NOMO-1 (cell line): ENCODE measurements at regions not wholly inside any gene's neighbourhood (a gene's known extent, or its start where the extent isn't known, plus 50 kb on each side); places are given as distances from the start of the nearest gene placed in this dataset.

Experiments
- DNase-seq, 2 experiments: peaks; one replicate each; lab custom pipeline; 2025; ENCODE audit not compliant: unreplicated experiment in 2 of 2; lab: John Stamatoyannopoulos, UW

DNA sequence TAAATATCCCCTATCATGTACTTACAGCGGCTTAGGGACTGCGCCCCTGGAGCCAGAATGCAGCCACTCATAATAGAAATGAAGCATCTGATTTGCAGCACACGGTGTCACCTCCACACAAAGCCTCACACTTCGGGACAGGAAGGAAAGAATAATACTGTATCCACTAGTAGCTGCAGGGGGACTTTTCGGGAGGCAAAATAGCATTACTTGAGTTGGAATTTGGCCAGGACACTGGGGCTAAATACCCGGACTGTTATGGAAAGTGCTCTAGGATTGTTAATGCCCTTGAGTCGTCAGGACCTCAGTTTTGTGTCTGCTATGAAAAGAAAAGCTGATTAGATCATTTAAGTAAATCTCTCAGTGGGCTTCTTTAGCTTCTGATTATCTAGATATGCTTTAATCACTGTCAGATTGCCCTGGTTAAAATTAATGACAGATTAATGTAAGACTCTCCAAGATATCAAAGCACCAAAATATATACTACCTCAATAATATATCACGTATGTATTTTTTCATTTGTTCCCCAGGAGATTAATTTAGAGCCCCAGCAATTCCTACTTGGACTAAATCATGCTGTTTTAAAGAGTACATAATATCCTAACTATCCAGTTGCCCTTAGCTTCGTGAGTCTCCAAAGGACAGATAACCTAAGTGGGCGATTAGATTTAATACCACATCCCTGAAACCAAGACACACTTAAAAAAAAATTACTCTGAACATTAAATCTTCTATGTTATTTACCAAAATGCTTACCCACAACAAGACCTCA, 173.0 kb upstream of the NEBL start:
- no peak for DNase-seq

DNA sequence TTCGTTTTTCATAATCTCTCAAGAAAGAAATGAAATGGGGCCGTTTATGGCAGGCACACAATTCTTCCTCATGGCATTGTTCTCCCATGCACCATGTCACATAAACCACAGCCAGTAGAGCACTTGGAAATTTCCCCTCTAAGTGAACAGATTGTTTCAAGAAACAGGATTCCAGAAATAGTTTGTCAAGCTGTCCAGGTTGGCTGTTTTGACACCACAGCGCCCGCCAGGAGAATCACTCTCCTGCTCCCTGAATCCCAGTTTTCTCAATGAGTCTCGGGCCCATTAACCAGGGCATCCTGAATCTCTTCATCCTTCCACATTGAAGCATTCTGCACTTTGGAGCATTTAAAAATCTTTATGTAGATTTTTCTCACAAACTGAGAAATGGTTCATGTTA, 172.2 kb upstream of the NEBL start:
- no peak for DNase-seq

DNA sequence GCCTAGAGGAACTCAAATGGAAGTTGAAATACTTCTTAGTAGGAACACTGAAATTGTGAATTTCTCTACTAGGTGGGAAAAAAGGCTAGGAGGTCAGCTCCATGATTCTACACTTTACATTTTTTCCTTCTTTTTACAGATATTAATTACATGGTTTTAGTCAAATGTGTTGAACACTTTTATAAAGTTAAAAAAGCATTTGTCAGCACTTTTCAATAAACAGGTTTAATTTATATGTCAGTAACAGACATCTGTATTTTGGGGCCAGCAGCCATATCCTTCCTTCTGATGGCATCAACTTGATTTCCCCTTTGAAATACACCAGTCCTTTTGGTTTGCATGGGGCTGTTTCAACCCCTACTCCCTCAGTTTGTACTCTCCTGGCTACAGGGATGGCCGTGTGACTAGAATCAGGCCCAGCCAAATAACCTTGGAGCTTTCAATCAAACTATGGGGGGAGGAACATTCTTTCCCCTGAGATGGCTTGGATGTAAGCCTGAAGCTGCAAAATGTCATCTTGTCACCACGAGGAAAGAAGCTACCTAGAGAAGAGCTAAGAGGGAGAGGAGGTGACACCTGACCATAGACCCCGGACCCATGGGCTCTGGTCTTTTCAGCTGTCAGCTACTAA, 171.0 kb upstream of the NEBL start:
- no peak for DNase-seq

DNA sequence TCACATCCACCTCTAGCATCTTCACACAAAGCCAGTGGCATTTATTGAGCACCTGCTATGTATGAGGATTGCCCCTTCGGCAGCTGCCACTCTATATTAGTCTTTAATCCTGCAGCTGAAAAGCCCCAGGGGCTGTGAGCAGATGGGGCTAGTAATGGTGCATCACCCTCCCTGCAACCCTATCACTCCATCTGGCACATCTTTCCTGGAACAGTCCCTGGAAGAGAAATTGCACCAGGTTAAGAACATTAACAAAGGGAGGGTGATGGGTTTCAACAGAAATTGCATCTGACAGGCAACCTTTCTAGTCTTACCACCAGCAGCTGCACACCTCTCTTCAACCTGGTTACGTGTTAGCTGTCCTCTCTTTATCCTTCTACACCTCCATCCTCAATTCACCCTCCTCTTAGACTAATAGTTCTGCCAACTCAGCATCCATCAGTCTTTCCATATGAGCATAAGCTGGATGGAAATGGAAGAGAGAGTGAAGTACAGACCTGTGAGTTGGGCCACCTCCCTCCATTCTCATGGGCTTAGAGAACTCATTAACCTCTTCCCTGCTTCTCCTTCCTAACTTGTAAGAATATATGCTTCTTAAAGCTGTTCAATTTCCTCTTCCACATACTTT, 168.6 kb upstream of the NEBL start:
- DNase-seq, result no peak

DNA sequence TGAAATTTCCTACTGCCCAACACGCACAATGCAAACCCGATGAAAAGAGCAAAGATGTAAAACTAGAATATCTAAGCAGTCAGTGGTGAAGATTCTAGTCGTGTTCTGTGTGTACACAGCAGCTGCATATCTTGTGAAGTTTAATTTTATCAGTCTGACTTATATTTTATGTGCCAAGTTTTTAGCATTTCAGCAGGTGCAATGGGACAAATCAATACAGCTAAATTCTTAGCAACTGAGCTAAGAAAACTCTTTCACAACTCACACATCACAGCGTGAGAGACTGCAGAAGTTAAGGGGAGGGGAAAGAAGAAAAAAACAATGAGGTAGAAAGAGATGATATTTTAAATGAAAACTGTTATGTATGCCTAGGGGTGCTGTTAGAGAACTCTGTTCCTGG, 164.9 kb upstream of the NEBL start:
- no peak for DNase-seq

DNA sequence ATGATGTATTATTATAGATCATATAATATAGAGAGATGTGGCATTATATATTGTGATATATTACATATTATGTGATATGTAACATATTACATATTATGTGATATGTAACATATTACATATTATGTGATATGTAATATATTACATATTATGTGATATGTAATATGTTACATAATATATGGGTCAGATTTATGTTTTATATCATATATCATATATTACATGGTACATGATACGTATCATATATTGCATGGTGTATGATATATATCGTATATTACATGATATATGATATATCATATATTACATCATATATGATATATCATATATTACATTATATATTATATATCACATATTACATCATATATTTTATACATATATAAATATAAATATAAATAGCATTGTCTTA, 164.1 kb upstream of the NEBL start:
- no peak for DNase-seq

DNA sequence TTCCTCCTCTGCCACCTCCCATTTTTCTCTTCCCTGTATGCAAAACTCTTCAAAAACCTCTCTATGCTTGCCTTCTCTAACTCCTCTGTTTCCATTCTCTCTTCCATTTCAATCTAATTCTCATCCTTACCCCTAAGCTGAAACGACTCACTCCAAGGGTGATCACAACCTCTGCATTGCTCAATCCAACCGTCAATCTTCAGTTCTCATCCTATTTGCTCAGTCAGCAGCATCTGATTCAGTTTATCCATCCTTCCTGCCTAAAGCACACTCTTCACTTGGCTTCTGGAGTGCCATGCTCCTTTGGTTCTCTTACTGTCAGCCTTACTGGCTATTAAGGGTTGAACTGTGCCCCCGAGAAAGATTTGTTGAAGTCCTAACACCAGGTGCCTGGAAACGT, 163.5 kb upstream of the NEBL start:
- DNase-seq, result no peak

DNA sequence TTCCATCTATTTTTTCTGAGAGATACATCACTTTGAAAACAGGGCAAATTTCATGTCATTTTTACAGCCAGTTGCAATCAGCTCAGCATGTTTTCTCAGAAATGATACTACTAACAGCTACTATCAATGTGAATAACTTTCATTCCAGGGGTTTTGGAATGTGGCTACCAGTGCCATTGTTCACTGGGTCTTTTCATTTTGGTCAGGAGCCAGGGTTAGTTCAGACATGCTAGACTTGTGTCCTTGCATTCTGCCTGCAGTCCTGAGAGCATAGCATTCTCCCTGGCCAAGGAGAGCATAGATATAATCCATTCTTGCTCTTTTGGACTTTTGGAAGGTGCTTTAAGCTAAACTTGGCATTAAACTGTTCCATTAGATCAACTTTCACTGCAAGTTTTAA, 160.9 kb upstream of the NEBL start:
- no peak for DNase-seq

DNA sequence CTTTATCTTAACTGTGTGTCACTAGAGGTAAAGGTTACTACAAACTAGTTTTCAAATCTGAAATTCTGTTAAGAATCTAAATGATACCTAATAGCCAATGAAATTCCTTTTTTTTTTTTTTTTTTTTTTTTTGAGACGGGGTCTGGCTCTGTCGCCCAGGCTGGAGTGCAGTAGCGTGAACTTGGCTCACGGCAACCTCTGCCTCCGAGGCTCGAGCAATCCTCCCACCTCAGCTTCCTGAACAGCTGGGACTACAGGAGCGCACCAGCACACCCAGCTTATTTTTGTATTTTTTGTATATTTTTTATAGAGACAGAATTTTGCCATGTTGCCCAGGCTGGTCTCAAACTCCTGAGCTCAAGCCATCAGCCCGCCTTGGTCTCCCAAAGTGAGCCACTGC, 160.3 kb upstream of the NEBL start:
- DNase-seq, result no peak

DNA sequence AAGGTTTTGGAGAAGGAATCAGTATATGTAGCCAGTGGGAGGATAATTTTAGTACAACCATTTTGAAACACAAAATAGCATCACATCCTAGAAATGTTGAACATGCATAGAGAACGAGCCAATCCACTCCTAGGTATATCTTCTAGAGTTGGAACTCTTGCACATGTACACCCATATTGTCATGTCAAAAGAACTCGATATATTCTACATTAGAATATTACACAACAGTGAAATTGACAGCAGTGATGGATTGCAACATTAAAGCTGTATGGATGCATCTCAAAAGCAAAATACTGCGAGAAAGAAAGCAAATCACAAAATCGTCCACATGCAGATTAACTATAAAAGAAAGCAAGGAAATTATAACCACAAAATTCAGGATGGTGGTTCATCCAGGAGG, 159.3 kb upstream of the NEBL start:
- no peak for DNase-seq

DNA sequence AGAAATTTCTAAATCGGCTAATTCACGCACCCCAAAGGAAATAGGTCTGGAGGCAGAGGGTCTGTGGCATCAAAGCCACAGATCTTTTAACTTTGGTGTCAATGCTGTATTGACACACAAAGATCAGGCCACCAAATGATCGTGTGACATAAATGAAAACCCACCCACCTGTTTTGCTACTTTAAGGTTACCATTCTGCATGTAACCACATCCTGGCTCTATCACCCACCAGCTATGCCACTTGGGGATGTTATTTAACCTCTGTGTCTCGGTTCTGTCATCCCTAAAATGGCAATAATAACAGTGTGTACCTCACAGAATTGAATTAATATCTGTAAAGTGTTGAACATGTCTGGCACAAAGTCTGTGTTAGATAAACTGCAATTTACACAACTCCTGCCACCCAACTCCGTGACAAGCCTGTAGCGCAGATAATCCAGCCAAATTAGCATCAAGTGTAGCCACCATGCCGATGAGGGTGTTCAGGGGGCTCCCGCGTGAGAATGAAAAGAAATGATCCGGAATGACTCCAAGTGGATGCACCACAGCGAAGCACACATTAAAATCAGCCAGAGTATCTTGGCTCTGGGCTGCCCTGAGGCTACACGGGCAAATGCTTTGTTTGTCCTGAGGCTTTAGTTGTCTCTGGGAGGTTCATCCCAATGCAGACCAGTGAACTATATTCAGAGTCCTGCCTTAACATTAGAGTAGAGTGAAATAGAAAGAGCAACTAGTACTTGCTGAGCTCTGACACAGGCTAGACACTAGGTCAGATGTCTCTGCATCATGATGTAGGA, 158.4 kb upstream of the NEBL start:
- DNase-seq, result no peak

DNA sequence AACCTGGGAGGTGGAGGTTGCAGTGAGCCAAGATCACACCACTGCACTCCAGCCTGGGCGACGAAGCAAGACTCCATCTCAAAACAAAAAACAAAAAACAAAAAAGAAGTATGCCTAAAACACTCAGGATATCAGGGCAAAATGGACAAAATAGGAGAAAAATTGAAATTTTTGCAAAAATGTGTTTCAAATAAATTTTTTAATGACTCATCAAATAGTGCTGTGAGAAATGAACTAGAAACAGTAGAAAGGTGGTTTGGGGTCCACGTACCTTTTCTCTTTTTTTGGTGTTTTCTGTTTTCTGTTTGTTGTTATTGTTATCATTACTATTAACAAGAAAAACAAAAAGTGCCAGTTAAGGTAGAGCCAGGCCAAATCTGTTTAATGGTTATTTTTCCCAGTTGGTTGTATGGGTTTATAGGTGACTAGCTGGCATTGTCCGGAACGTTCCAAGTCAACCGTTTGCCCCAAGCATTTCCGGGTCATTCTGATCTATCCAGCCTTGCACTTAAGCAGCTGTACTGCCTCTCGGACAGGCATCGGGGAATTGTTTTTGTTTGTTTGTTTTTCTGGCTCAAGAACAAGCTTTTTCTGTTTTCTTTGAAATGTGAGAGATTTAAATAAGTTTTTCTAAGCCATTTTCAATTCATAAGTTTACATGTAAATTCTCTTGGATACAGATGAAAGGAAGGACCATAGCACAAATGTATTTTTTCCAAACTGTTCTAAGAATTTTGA, 157.0 kb upstream of the NEBL start:
- no peak for DNase-seq

DNA sequence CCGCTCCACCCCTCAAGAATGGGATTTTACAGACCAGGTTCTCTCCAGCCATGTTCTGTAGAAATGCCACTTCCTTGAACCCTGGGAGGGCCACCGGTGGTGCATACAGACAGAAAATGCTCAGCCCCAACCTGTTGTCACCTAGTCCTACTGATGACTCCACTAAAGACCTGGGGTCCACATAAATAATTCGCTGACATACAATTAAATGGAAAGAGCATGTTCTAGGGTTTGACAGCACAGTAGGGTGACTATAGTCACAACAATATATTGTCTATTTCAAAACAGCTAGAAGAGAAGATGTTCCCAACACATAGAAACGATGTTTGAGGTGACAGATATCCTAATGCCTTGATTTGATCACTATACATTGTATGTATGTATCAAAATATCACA, 155.6 kb upstream of the NEBL start:
- DNase-seq, result no peak

DNA sequence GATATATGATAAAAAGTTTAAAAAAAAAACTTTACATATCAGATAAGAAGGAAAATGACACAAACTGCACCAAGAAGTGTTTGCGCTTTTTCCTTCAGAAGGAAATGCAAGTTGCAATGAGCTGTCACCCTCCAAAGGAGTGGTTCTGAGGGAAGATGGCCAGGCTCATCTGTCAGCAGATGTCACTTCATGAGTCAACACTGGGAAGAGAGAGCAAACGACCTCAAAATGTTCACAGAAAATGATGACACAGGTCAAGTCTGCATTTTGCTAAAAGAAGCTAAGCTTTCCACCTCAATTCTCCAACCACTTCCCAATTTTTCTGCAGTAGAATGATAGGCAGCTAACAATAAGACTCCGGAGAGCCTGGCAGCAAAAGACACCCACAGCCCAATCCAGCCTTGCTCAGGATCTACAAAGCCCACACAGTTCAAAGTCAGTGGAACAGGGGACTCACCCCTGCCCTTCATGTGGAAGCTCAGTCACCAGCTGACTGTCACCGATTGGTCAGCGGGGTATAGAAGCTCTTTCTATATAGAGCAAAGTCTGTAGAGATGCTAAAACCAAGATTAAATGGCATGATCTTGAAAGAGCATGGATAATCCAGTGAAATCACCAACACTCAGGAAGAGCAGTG, 155.1 kb upstream of the NEBL start:
- no peak for DNase-seq

DNA sequence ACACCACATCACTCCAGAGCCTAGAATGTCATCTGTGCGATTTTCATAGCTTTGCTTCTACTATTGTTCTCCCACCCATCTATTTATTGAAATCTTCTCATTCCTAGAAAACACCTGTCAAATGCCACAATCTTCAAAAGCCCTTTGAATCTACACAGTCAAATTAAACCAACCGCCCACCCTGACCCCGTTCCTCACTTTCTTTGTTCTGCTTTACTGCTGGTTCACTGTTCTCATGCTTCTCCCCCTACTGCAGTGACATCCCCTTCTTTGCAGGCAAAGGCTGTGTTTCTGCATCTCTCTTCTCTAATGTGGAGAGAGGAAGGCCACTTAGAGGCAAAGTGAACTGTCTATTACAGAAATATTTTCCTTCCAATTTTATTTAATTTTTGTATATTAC, 152.4 kb upstream of the NEBL start:
- no peak for DNase-seq

DNA sequence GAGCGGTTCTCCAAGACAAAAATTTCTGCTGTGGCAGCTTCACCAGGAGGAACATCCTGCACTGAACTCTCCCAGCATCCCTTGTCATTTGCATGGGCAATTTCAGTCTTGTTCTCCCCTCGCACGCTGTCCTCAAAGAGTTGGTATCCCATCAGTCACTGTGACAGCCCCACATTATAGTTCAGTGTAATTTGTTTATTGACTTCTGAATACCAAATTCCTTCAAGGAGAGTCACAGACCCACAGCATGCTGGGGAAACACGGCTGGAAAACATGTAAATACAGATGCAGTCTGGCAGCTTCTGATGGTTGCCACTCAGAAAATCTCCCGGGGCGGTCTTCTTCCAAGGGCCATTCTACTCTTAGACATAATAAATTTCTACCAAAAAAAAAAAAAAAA, 151.0 kb upstream of the NEBL start:
- DNase-seq, result no peak

DNA sequence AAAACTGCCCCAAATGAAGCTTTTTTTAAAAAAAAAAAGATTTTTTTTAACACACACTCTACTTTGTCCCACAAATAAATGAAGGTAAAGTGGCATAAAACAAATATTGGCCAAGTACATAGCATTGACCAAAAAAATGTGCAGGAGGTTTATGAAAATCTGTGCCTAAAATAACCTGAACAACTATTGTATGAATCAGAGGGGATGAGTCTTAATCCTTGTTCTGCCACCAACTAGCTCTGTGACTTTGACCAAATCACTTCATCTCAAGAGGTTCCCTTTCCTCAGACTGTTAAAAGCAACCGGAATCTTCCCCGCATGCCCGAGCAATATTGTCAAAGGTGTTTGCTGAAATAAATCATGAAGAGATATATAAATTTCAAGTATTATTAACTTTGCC, 150.4 kb upstream of the NEBL start:
- DNase-seq, result no peak

DNA sequence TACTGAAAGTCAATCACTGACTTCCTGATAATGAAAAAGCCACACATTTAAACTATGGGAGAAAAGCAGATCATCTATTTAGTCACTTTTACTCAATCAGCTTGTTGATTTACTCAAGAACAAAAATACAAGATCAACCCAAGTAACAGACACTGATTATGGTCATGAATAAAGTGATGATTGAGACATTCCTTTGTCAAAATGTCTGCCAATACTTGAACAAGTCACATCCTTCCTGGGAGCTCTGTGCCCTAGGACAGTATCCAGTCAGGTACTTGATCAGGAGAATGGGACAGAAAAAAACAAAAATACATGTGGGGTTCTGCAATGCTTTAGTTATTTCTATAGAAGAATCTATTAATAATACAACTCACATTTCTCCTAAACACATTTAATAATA, 150.0 kb upstream of the NEBL start:
- no peak for DNase-seq

DNA sequence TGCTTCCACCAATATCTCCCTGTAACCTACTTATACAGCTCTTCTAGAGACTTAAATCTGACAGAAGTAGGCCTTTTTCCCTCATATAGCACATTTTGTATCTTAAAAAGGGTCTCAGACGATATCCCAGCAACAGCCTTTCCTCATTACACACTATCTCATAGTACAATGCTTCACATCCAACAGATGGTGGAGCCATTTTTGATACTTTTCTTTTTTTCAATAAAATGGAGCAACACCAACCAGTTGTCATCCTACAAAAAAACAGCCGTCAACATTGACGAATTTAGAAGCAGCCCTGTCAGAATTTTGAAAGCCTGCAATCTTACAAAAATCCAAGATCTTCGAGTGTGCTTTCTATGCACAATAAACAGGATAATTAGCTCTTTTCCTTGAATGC, 145.9 kb upstream of the NEBL start:
- DNase-seq, result no peak

DNA sequence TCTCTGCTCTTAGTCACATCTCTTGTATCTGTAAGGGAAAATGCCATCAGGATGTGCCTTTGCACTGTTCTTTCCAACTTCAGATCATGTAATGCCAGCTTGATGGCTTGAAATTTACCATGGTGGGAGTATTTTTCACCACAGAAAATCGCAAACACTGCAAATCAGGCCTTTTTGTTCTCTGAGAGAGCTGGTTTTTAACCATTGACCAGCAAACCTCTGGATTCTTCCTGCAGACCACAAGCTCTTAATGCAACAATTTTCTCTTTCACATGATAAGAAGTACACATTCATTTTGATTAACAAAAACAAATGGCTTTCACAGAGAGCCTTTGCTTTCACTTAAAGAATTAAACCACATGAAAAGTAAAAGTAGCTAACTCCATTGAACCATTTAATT, 145.4 kb upstream of the NEBL start:
- DNase-seq, result no peak
